Small intestine (tissue), 7 donors: ENCODE measurements at regions not wholly inside any gene's neighbourhood (a gene's known extent, or its start where the extent isn't known, plus 50 kb on each side); places are given as distances from the start of the nearest gene placed in this dataset.

Source experiments
- DNase-seq, 2 donors: peaks; one replicate each; pipeline versions ENCODE4 v3.0.0 to v3.0.0-alpha.2; 2013
- FAIRE-seq: peaks from 2 replicates; lab custom pipeline; 2012; peaks lifted over from hg19 to GRCh38; lab: Jason Lieb, UNC
- H3K27ac ChIP-seq, 3 donors: one replicate each; pipeline ENCODE4 v1.5.1; 2013; ENCODE audit warnings: low read length in 2 of 3, mild to moderate bottlenecking in 2 of 3, control low read depth in 1 of 3, inconsistent platforms in 1 of 3, low read depth in 1 of 3, moderate library complexity in 1 of 3
- H3K27me3 ChIP-seq, 3 donors: one replicate each; pipeline ENCODE4 v1.6.1; 2013; ENCODE audit warnings: low read length in 3 of 3, inconsistent platforms in 1 of 3; ENCODE audit not compliant: control insufficient read depth in 3 of 3, insufficient read depth in 3 of 3
- H3K36me3 ChIP-seq, 3 donors: one replicate each; pipeline ENCODE4 v1.6.1; 2013; ENCODE audit warnings: low read length in 3 of 3, inconsistent platforms in 1 of 3, low read depth in 1 of 3, mild to moderate bottlenecking in 1 of 3, moderate library complexity in 1 of 3; ENCODE audit not compliant: control insufficient read depth in 3 of 3, insufficient read depth in 2 of 3
- H3K4me1 ChIP-seq, 3 donors: one replicate each; pipeline ENCODE4 v1.6.1; 2013; ENCODE audit warnings: low read length in 2 of 3, inconsistent platforms in 1 of 3, low read depth in 1 of 3, mild to moderate bottlenecking in 1 of 3, moderate library complexity in 1 of 3; ENCODE audit not compliant: control insufficient read depth in 3 of 3, insufficient read depth in 2 of 3
- H3K4me3 ChIP-seq, 3 donors: one replicate each; pipeline ENCODE4 v1.5.1; 2013; ENCODE audit warnings: low read length in 3 of 3, control low read depth in 1 of 3, inconsistent platforms in 1 of 3, low read depth in 1 of 3, mild to moderate bottlenecking in 1 of 3, moderate library complexity in 1 of 3
- H3K9me3 ChIP-seq, 2 donors: one replicate each; pipeline ENCODE4 v1.6.1; 2013; ENCODE audit warnings: low read depth in 1 of 2, low read length in 1 of 2; ENCODE audit not compliant: control insufficient read depth in 2 of 2, insufficient read depth in 1 of 2
- WGBS, 3 donors: extraction: QIAGEN DNeasy Blood & Tissue Kit; methylation state at CpG; one replicate each; pipeline ENCODE4 v1.1.7; 2013; 5-methylcytosine and 5-hydroxymethylcytosine counted together
- donor health status: healthy with polysubstance abuse.
- donor health status: control.
- donor health status: control.
- donor health status: Bipolar disorder and iron deficiency.
- donor health status: healthy.

- Histone ChIP-seq H3K36me3 (no peaks in the 10 kb centered on the region), H3K27ac (no peak overlapping the region), H3K27me3 (no peaks in the 10 kb centered on the region), H3K9me3 (no peaks in the 10 kb centered on the region), H3K4me1 (no peaks in the 10 kb centered on the region), H3K4me3 (no peak overlapping the region)
- WGBS, 3 donors, result 88 to 95% (median 88%) methylated on average over 6 of the region's 6 CpGs
- no peak for DNase-seq
- FAIRE-seq, result no peak
Observed at GRCh38 chr18:8471372-8471771, 137.9 kb upstream of the RAB12 start.

GRCh38 chr18:8474661-8475060, 134.6 kb upstream of the RAB12 start:
- FAIRE-seq (no peak), DNase-seq (no peak)
- WGBS, 3 donors, result 70 to 87% (median 83%) methylated on average over 3 of the region's 3 CpGs
- no peak overlapping the region for H3K27ac ChIP-seq
- H3K9me3 ChIP-seq, result no peaks in the 10 kb centered on the region
- H3K36me3 ChIP-seq, result no peaks in the 10 kb centered on the region
- no peak overlapping the region for H3K4me3 ChIP-seq
- H3K4me1 ChIP-seq, result no peaks in the 10 kb centered on the region
- H3K27me3 ChIP-seq, result peaks cover 0 to 2% (median 0%) of the 10 kb centered on the region in 3 donors

GRCh38 chr18:8477615-8478014, 131.6 kb upstream of the RAB12 start:
- WGBS, 3 donors, result 66 to 88% (median 73%) methylated on average over 5 of the region's 5 CpGs
- H3K9me3 ChIP-seq, result no peaks in the 10 kb centered on the region
- H3K27me3 ChIP-seq, result peaks cover 0 to 2% (median 0%) of the 10 kb centered on the region in 3 donors
- H3K4me3 ChIP-seq, result no peak overlapping the region
- FAIRE-seq (no peak), DNase-seq (no peak)
- H3K27ac ChIP-seq, result no peak overlapping the region
- H3K4me1 ChIP-seq, result no peaks in the 10 kb centered on the region
- no peaks in the 10 kb centered on the region for H3K36me3 ChIP-seq

- Histone ChIP-seq H3K4me3 (no peak overlapping the region), H3K27ac (no peak overlapping the region), H3K4me1 (no peaks in the 10 kb centered on the region), H3K27me3 (peaks cover 0 to 2% (median 0%) of the 10 kb centered on the region in 3 donors), H3K36me3 (no peaks in the 10 kb centered on the region), H3K9me3 (no peaks in the 10 kb centered on the region)
- 48 to 56% (median 50%) methylated on average over 14 of the region's 14 CpGs for WGBS, 3 donors
- DNase-seq (peak; percentile 40 to 54), FAIRE-seq (no peak)
Observed at GRCh38 chr18:8478166-8478967, 130.9 kb upstream of the RAB12 start.

GRCh38 chr18:8478968-8479370, 130.3 kb upstream of the RAB12 start:
- Histone ChIP-seq H3K4me3 (no peak overlapping the region), H3K27ac (no peak overlapping the region), H3K27me3 (peaks cover 0 to 2% (median 0%) of the 10 kb centered on the region in 3 donors), H3K36me3 (no peaks in the 10 kb centered on the region), H3K4me1 (no peaks in the 10 kb centered on the region), H3K9me3 (no peaks in the 10 kb centered on the region)
- FAIRE-seq, result no peak
- WGBS, 3 donors, result 84 to 91% (median 85%) methylated on average over 11 of the region's 11 CpGs
- no peak for DNase-seq

GRCh38 chr18:8479789-8480188, 129.4 kb upstream of the RAB12 start:
- H3K27me3 ChIP-seq, result peaks cover 0 to 2% (median 0%) of the 10 kb centered on the region in 3 donors
- H3K9me3 ChIP-seq, result no peaks in the 10 kb centered on the region
- WGBS, 3 donors, result 69 to 81% (median 79%) methylated on average over 15 of the region's 15 CpGs
- no peaks in the 10 kb centered on the region for H3K4me1 ChIP-seq
- H3K27ac ChIP-seq, result no peak overlapping the region
- DNase-seq (no peak), FAIRE-seq (no peak)
- no peaks in the 10 kb centered on the region for H3K36me3 ChIP-seq
- H3K4me3 ChIP-seq, result no peak overlapping the region

GRCh38 chr18:8480506-8481328, 128.5 kb upstream of the RAB12 start:
- 35 to 51% (median 42%) methylated on average over 16 of the region's 16 CpGs for whole genome bisulfite sequencing, 3 donors
- FAIRE-seq (no peak), DNase-seq (peak; percentile 5 to 32)
- no peak overlapping the region for H3K27ac ChIP-seq
- H3K4me1 ChIP-seq, result no peaks in the 10 kb centered on the region
- no peaks in the 10 kb centered on the region for H3K9me3 ChIP-seq
- H3K4me3 ChIP-seq, result no peak overlapping the region
- peaks cover 0 to 2% (median 0%) of the 10 kb centered on the region in 3 donors for H3K27me3 ChIP-seq
- H3K36me3 ChIP-seq, result no peaks in the 10 kb centered on the region

- Histone ChIP-seq H3K27me3 (no peaks in the 10 kb centered on the region), H3K4me3 (no peak overlapping the region), H3K36me3 (no peaks in the 10 kb centered on the region), H3K27ac (no peak overlapping the region), H3K4me1 (no peaks in the 10 kb centered on the region), H3K9me3 (no peaks in the 10 kb centered on the region)
- DNase-seq (no peak), FAIRE-seq (no peak)
- WGBS, 3 donors, result 84 to 89% (median 87%) methylated on average over 9 of the region's 9 CpGs
Observed at GRCh38 chr18:8484951-8485350, 124.3 kb upstream of the RAB12 start.
